GM18505 (cell line): ENCODE measurements at regions not wholly inside any gene's neighbourhood (a gene's known extent, or its start where the extent isn't known, plus 50 kb on each side); places are given as distances from the start of the nearest gene placed in this dataset.
"Not testable (repeated sequence)": the region's sequence is repeated elsewhere in the genome, so short reads cannot be mapped to it uniquely, and the experiment has no call there.

Experiments
- ATAC-seq: cut with Tn5 transposase; IDR thresholded peaks from one replicate; pipeline ENCODE4 v1.9.1; 2021; ENCODE audit not compliant: unreplicated experiment
- POLR2A ChIP-seq: IDR thresholded peaks from 4 replicates; pipeline ENCODE4 v1.6.1; 2011; ENCODE audit warnings: borderline replicate concordance; ENCODE audit not compliant: insufficient read depth, insufficient read length; ENCODE audit errors: extremely low read depth

- TF ChIP-seq POLR2A = no peak
- ATAC-seq = no peak
Measured at GRCh38 chr9:78989031-78989658, 582.6 kb upstream of the TLE4 start.

- TF ChIP-seq POLR2A = no peak
- no peak for ATAC-seq
Measured at GRCh38 chr9:78994471-78994870, 577.3 kb upstream of the TLE4 start.

- ATAC-seq = not testable (repeated sequence)
Measured at GRCh38 chr9:78994974-78995373, 576.8 kb upstream of the TLE4 start.

GRCh38 chr9:78997296-78997695 lies 574.5 kb upstream of the TLE4 start:
- TF ChIP-seq POLR2A = no peak
- no peak for ATAC-seq

GRCh38 chr9:79000230-79001002 lies 571.3 kb upstream of the TLE4 start:
- ATAC-seq = no peak
- no peak for TF ChIP-seq POLR2A

GRCh38 chr9:79001012-79001411 lies 570.8 kb upstream of the TLE4 start:
- no peak for ATAC-seq
- no peak for TF ChIP-seq POLR2A

GRCh38 chr9:79003514-79003913 lies 568.3 kb upstream of the TLE4 start:
- no peak for TF ChIP-seq POLR2A
- ATAC-seq = no peak

- TF ChIP-seq POLR2A = no peak
- ATAC-seq = no peak
Measured at GRCh38 chr9:79004032-79004431, 567.7 kb upstream of the TLE4 start.

GRCh38 chr9:79006546-79006945 lies 565.2 kb upstream of the TLE4 start:
- no peak for TF ChIP-seq POLR2A

GRCh38 chr9:79007701-79008483 lies 563.9 kb upstream of the TLE4 start:
- ATAC-seq = peak; percentile 92
- no peak for TF ChIP-seq POLR2A

More at GRCh38 chr9:79006546-79006945, 565.2 kb upstream of the TLE4 start:
- no peak for ATAC-seq

- no peak for ATAC-seq
- TF ChIP-seq POLR2A = no peak
Measured at GRCh38 chr9:79008916-79009315, 562.8 kb upstream of the TLE4 start.

GRCh38 chr9:79011461-79011860 lies 560.3 kb upstream of the TLE4 start:
- no peak for ATAC-seq
- no peak for TF ChIP-seq POLR2A

GRCh38 chr9:79012561-79012960 lies 559.2 kb upstream of the TLE4 start:
- ATAC-seq = no peak

More at GRCh38 chr9:79012561-79012960, 559.2 kb upstream of the TLE4 start:
- TF ChIP-seq POLR2A = no peak
